ENCODE measurements at regions not wholly inside any gene's neighbourhood (a gene's known extent, or its start where the extent isn't known, plus 50 kb on each side); places are given as distances from the start of the nearest gene placed in this dataset.

GRCh38 chr2:66170744-66171330 lies 264.1 kb upstream of the MEIS1 start:
- POLR2A ChIA-PET, result no interaction called here
- H3K9me2 ChIP-seq, result no peaks in the 10 kb centered on the region
- H3K36me3 ChIP-seq (replicated peaks in 1 of 2; ENCODE audit: control insufficient read depth in 1 of 2, insufficient read depth in 2 of 2, low read length in 1 of 2), result no peaks in the 10 kb centered on the region
- H3K4me2 ChIP-seq, result no peak overlapping the region
- TF ChIP-seq MAX (IDR thresholded peaks at IDR 0.05; ENCODE audit: low read depth) (no peak), USF1 (IDR thresholded peaks at IDR 0.05; ENCODE audit: borderline replicate concordance, low read depth) (no peak), JUND (IDR thresholded peaks at IDR 0.05) (no peak), NFIC (IDR thresholded peaks at IDR 0.05; ENCODE audit: borderline replicate concordance) (no peak), CTCF (IDR thresholded peaks at IDR 0.05) (no peak)
- H3K4me1 ChIP-seq (ENCODE audit: control insufficient read depth in 1 of 2, insufficient read depth in 2 of 2, low read depth in 1 of 2, low read length in 1 of 2), result no peaks in the 10 kb centered on the region
- CTCF ChIA-PET, result no interaction called here
- no peaks in the 10 kb centered on the region for H3K79me2 ChIP-seq (ENCODE audit: insufficient read depth)
- H3K27ac ChIP-seq (ENCODE audit: low read depth in 2 of 2, low read length in 1 of 2), result no peak overlapping the region
- no peak for DNase-seq
- H3K9ac ChIP-seq, result no peak overlapping the region
- no peaks in the 10 kb centered on the region for H3K27me3 ChIP-seq (ENCODE audit: insufficient read depth)
- H3K9me3 ChIP-seq, result no peaks in the 10 kb centered on the region
- no peak overlapping the region for H3K4me3 ChIP-seq (ENCODE audit: low read depth in 2 of 2, low read length in 1 of 2)
- H4K20me1 ChIP-seq (ENCODE audit: insufficient read depth), result no peaks in the 10 kb centered on the region
- 39% methylated on average over 6 of the region's 6 CpGs for WGBS (ENCODE audit: low lambda C conversion rate)
- no peaks in the 10 kb centered on the region for H3F3A ChIP-seq (replicated peaks; ENCODE audit: insufficient read depth)
- H2AFZ ChIP-seq (ENCODE audit: low read depth), result no peak overlapping the region

GRCh38 chr2:66169076-66169475 lies 265.8 kb upstream of the MEIS1 start:
- Histone ChIP-seq H4K20me1 (ENCODE audit: insufficient read depth) (no peaks in the 10 kb centered on the region), H3F3A (replicated peaks; ENCODE audit: insufficient read depth) (no peaks in the 10 kb centered on the region), H3K4me1 (ENCODE audit: control insufficient read depth in 1 of 2, insufficient read depth in 2 of 2, low read depth in 1 of 2, low read length in 1 of 2) (no peaks in the 10 kb centered on the region), H3K27ac (ENCODE audit: low read depth in 2 of 2, low read length in 1 of 2) (no peak overlapping the region), H2AFZ (ENCODE audit: low read depth) (no peak overlapping the region), H3K9me3 (no peaks in the 10 kb centered on the region), H3K9ac (no peak overlapping the region), H3K4me2 (no peak overlapping the region), H3K27me3 (ENCODE audit: insufficient read depth) (no peaks in the 10 kb centered on the region), H3K9me2 (no peaks in the 10 kb centered on the region), H3K4me3 (ENCODE audit: low read depth in 2 of 2, low read length in 1 of 2) (no peak overlapping the region), H3K36me3 (replicated peaks in 1 of 2; ENCODE audit: control insufficient read depth in 1 of 2, insufficient read depth in 2 of 2, low read length in 1 of 2) (no peaks in the 10 kb centered on the region), H3K79me2 (ENCODE audit: insufficient read depth) (no peaks in the 10 kb centered on the region)
- no peak for DNase-seq
- 5% methylated on average over 3 of the region's 3 CpGs for WGBS (ENCODE audit: low lambda C conversion rate)
- no peak for TF ChIP-seq ELF1 (IDR thresholded peaks at IDR 0.05)
- no peak for TF ChIP-seq MXI1 (IDR thresholded peaks at IDR 0.05; ENCODE audit: low read depth, low read length)
- no peak for TF ChIP-seq SMC3 (IDR thresholded peaks at IDR 0.05; ENCODE audit: low read depth, low read length)
- TF ChIP-seq POLR2AphosphoS5 (IDR thresholded peaks at IDR 0.05; ENCODE audit: low read depth, low read length), result no peak
- no peak for TF ChIP-seq RXRA (IDR thresholded peaks at IDR 0.05; ENCODE audit: borderline replicate concordance, low read depth)
- ChIA-PET CTCF (no interaction called here), POLR2A (no interaction called here)

GRCh38 chr2:66164470-66164869 lies 270.5 kb upstream of the MEIS1 start:
- Histone ChIP-seq H3K4me2 (no peak overlapping the region), H3K79me2 (ENCODE audit: insufficient read depth) (no peaks in the 10 kb centered on the region), H4K20me1 (ENCODE audit: insufficient read depth) (no peaks in the 10 kb centered on the region), H3K9me2 (no peaks in the 10 kb centered on the region), H2AFZ (ENCODE audit: low read depth) (no peak overlapping the region), H3K27ac (ENCODE audit: low read depth in 2 of 2, low read length in 1 of 2) (no peak overlapping the region), H3K9ac (no peak overlapping the region), H3F3A (replicated peaks; ENCODE audit: insufficient read depth) (no peaks in the 10 kb centered on the region), H3K9me3 (no peaks in the 10 kb centered on the region), H3K4me1 (ENCODE audit: control insufficient read depth in 1 of 2, insufficient read depth in 2 of 2, low read depth in 1 of 2, low read length in 1 of 2) (no peaks in the 10 kb centered on the region), H3K4me3 (ENCODE audit: low read depth in 2 of 2, low read length in 1 of 2) (no peak overlapping the region), H3K27me3 (ENCODE audit: insufficient read depth) (no peaks in the 10 kb centered on the region), H3K36me3 (replicated peaks in 1 of 2; ENCODE audit: control insufficient read depth in 1 of 2, insufficient read depth in 2 of 2, low read length in 1 of 2) (no peaks in the 10 kb centered on the region)
- WGBS (ENCODE audit: low lambda C conversion rate), result 23% methylated on average over 4 of the region's 4 CpGs
- TF ChIP-seq NRF1 (IDR thresholded peaks at IDR 0.05; ENCODE audit: low read depth, low read length) (no peak), EZH2phosphoT487 (IDR thresholded peaks at IDR 0.05; ENCODE audit: borderline replicate concordance, low read depth) (no peak)
- no peak for DNase-seq
- ChIA-PET POLR2A (no interaction called here), CTCF (interaction anchor here (1.6 kb wide), 1 partner anchor 15 kb away, joined by 4 read pairs; no protein-coding TSS in a partner anchor)
